ENCODE measurements at regions not wholly inside any gene's neighbourhood (a gene's known extent, or its start where the extent isn't known, plus 50 kb on each side); places are given as distances from the start of the nearest gene placed in this dataset.

- DNase-seq (no peak), ATAC-seq (no peak)
- intact Hi-C loops (cut with DNase I): no loop called here
Measured at GRCh38 chr2:16137080-16137755, 196.9 kb downstream of the MYCN start.

- intact Hi-C loops (cut with DNase I): no loop called here
- DNase-seq (no peak), ATAC-seq (no peak)
Measured at GRCh38 chr2:16136461-16137035, 196.2 kb downstream of the MYCN start.

GRCh38 chr2:16135913-16136310, 195.6 kb downstream of the MYCN start:
- DNase-seq: no peak
- intact Hi-C loops (cut with DNase I): no loop called here
- ATAC-seq: no peak

- DNase-seq (no peak), ATAC-seq (no peak)
- intact Hi-C loops (cut with DNase I): no loop called here
Measured at GRCh38 chr2:16135196-16135912, 195.0 kb downstream of the MYCN start.

GRCh38 chr2:16134436-16135165, 194.3 kb downstream of the MYCN start:
- no peak for DNase-seq
- no peak for ATAC-seq
- intact Hi-C loops (cut with DNase I): no loop called here

GRCh38 chr2:16130906-16131400, 190.6 kb downstream of the MYCN start:
- DNase-seq: no peak
- intact Hi-C loops (cut with DNase I): no loop called here
- ATAC-seq: no peak

- intact Hi-C loops (cut with DNase I): no loop called here
- ATAC-seq (no peak), DNase-seq (no peak)
Measured at GRCh38 chr2:16130541-16130880, 190.2 kb downstream of the MYCN start.

- intact Hi-C loops (cut with DNase I): no loop called here
- DNase-seq: no peak
- no peak for ATAC-seq
Measured at GRCh38 chr2:16129716-16130540, 189.6 kb downstream of the MYCN start.

- intact Hi-C loops (cut with DNase I): no loop called here
- ATAC-seq: no peak
- DNase-seq: no peak
Measured at GRCh38 chr2:16128746-16129610, 188.6 kb downstream of the MYCN start.

- ATAC-seq: no peak
Measured at GRCh38 chr2:16127958-16128357, 187.6 kb downstream of the MYCN start.

GRCh38 chr2:16127276-16127940, 187.1 kb downstream of the MYCN start:
- no peak for DNase-seq
- intact Hi-C loops (cut with DNase I): no loop called here
- ATAC-seq: no peak

More at GRCh38 chr2:16127958-16128357, 187.6 kb downstream of the MYCN start:
- no peak for DNase-seq
- intact Hi-C loops (cut with DNase I): no loop called here

GRCh38 chr2:16126517-16127275, 186.3 kb downstream of the MYCN start:
- DNase-seq (no peak), ATAC-seq (no peak)
- intact Hi-C loops (cut with DNase I): no loop called here

- intact Hi-C loops (cut with DNase I): no loop called here
- ATAC-seq: no peak
- DNase-seq: no peak
Measured at GRCh38 chr2:16125614-16126516, 185.5 kb downstream of the MYCN start.

- intact Hi-C loops (cut with DNase I): no loop called here
- ATAC-seq (no peak), DNase-seq (no peak)
Measured at GRCh38 chr2:16124881-16125613, 184.7 kb downstream of the MYCN start.

All from left cardiac atrium (tissue), 4 donors.